ENCODE measurements at regions not wholly inside any gene's neighbourhood (a gene's known extent, or its start where the extent isn't known, plus 50 kb on each side); places are given as distances from the start of the nearest gene placed in this dataset.

DNA sequence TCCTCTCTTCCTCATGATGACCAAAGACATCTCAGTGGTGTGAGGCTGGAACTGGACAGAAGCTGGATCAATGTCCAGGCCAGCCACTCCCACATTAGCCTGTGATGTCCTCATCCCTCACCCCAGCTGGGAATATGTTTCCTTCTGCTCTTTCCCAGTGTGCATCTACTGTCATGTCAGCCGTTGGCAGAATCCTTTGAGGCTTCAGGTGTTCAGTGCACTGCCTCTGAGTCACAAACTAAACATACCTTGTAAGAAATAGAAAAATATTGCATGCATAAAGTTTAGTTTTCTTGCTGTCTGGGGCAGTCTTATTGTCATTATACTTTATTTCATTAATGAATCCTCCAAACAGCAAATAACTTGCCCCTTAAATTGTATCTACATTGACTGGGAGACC lies 161.6 kb upstream of the RASGRP1 start:
- TF ChIP-seq, protein P1, sequence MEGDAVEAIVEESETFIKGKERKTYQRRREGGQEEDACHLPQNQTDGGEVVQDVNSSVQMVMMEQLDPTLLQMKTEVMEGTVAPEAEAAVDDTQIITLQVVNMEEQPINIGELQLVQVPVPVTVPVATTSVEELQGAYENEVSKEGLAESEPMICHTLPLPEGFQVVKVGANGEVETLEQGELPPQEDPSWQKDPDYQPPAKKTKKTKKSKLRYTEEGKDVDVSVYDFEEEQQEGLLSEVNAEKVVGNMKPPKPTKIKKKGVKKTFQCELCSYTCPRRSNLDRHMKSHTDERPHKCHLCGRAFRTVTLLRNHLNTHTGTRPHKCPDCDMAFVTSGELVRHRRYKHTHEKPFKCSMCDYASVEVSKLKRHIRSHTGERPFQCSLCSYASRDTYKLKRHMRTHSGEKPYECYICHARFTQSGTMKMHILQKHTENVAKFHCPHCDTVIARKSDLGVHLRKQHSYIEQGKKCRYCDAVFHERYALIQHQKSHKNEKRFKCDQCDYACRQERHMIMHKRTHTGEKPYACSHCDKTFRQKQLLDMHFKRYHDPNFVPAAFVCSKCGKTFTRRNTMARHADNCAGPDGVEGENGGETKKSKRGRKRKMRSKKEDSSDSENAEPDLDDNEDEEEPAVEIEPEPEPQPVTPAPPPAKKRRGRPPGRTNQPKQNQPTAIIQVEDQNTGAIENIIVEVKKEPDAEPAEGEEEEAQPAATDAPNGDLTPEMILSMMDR (IDR thresholded peaks at IDR 0.05), result no peak
- no peak for TF ChIP-seq REST (IDR thresholded peaks at IDR 0.05; ENCODE audit: insufficient read depth in 1 of 2, low read depth in 2 of 2, low read length in 1 of 2)
- no peak for TF ChIP-seq POLR2AphosphoS5 (IDR thresholded peaks at IDR 0.05; ENCODE audit: low read depth, low read length)
- no peak for TF ChIP-seq SIN3A (IDR thresholded peaks at IDR 0.05; ENCODE audit: borderline replicate concordance, insufficient read depth, low read depth, low read length)
- TF ChIP-seq TCF7L2 (IDR thresholded peaks at IDR 0.05; ENCODE audit: low read depth, low read length), result no peak

Data from Panc1 (cell line).